ENCODE measurements at regions not wholly inside any gene's neighbourhood (a gene's known extent, or its start where the extent isn't known, plus 50 kb on each side); places are given as distances from the start of the nearest gene placed in this dataset.
"Not testable (repeated sequence)": the region's sequence is repeated elsewhere in the genome, so short reads cannot be mapped to it uniquely, and the experiment has no call there.

DNA sequence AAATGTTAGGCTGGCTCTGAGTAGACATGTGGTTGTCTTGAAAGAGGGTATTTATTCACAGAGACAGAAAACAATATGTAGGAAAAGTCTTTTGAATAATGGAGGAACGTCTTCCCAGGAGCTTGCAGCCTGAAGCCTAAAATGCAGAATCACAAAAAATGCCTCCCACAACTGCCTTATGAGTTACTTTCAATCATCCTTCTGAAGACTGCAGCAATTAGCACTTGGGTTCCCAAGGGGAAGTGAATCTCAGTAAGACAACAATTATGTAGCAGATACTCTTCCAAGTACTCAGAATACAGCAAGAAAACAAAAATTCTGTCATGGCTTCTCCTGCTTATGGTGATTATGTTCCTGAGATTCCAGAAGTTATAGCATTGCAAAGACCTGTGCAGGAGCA lies 166.6 kb upstream of the TBL1X start:
- intact Hi-C loops (cut with DNase I; ENCODE audit: low total_unique reads), result no loop called here
- no peak for DNase-seq
- Histone ChIP-seq H3K27ac (no peak overlapping the region), H3K9me3 (no peaks in the 10 kb centered on the region), H3K4me3 (no peak overlapping the region), H3K4me1 (no peaks in the 10 kb centered on the region), H3K27me3 (replicated peaks in 1 of 7) (peaks cover 0 to 42% (median 3%) of the 10 kb centered on the region in 7 donors), H3K36me3 (no peaks in the 10 kb centered on the region)
- TF ChIP-seq POLR2A (IDR thresholded peaks at IDR 0.05) (no peak), POLR2AphosphoS5 (IDR thresholded peaks at IDR 0.05) (no peak)
- TF ChIP-seq, protein P1, sequence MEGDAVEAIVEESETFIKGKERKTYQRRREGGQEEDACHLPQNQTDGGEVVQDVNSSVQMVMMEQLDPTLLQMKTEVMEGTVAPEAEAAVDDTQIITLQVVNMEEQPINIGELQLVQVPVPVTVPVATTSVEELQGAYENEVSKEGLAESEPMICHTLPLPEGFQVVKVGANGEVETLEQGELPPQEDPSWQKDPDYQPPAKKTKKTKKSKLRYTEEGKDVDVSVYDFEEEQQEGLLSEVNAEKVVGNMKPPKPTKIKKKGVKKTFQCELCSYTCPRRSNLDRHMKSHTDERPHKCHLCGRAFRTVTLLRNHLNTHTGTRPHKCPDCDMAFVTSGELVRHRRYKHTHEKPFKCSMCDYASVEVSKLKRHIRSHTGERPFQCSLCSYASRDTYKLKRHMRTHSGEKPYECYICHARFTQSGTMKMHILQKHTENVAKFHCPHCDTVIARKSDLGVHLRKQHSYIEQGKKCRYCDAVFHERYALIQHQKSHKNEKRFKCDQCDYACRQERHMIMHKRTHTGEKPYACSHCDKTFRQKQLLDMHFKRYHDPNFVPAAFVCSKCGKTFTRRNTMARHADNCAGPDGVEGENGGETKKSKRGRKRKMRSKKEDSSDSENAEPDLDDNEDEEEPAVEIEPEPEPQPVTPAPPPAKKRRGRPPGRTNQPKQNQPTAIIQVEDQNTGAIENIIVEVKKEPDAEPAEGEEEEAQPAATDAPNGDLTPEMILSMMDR (IDR thresholded peaks at IDR 0.05 in 8 of 11, conservative IDR thresholded peaks at IDR 0.05 in 3 of 11), result no peak
- 38 to 78% (median 50%) methylated on average over 1 of the region's 1 CpG for WGBS, 5 donors

GRCh38 chrX:9299681-9300080 lies 165.2 kb upstream of the TBL1X start:
- WGBS, 5 donors, result 48 to 64% (median 55%) methylated on average over 2 to 3 of the region's 3 CpGs
- H3K4me3 ChIP-seq; intact Hi-C loops (cut with DNase I; ENCODE audit: low total_unique reads); H3K4me1 ChIP-seq; H3K9me3 ChIP-seq; DNase-seq; H3K36me3 ChIP-seq; H3K27ac ChIP-seq: not testable (repeated sequence)
- peaks cover 0 to 29% (median 0%) of the 10 kb centered on the region in 7 donors for H3K27me3 ChIP-seq (replicated peaks in 1 of 7)

GRCh38 chrX:9301836-9302235 lies 163.0 kb upstream of the TBL1X start:
- no peak for DNase-seq
- Histone ChIP-seq H3K27me3 (replicated peaks in 1 of 7) (peaks cover 0 to 10% (median 0%) of the 10 kb centered on the region in 7 donors), H3K36me3 (no peaks in the 10 kb centered on the region), H3K9me3 (peaks cover 0 to 6% (median 0%) of the 10 kb centered on the region in 8 donors), H3K4me3 (no peak overlapping the region), H3K4me1 (no peaks in the 10 kb centered on the region), H3K27ac (no peak overlapping the region)
- intact Hi-C loops (cut with DNase I; ENCODE audit: low total_unique reads), result no loop called here
- 57 to 69% (median 64%) methylated on average over 2 of the region's 2 CpGs for WGBS, 5 donors
- TF ChIP-seq POLR2AphosphoS5 (IDR thresholded peaks at IDR 0.05), result no peak
- TF ChIP-seq POLR2A (IDR thresholded peaks at IDR 0.05), result no peak
- TF ChIP-seq, protein P1 (IDR thresholded peaks at IDR 0.05 in 8 of 11, conservative IDR thresholded peaks at IDR 0.05 in 3 of 11), result no peak

GRCh38 chrX:9302381-9302780 lies 162.5 kb upstream of the TBL1X start:
- no peak for DNase-seq
- Histone ChIP-seq H3K27ac (no peak overlapping the region), H3K9me3 (peaks cover 0 to 6% (median 0%) of the 10 kb centered on the region in 8 donors), H3K4me1 (no peaks in the 10 kb centered on the region), H3K36me3 (no peaks in the 10 kb centered on the region), H3K4me3 (no peak overlapping the region), H3K27me3 (replicated peaks in 1 of 7) (peaks cover 0 to 7% (median 0%) of the 10 kb centered on the region in 7 donors)
- WGBS, 5 donors, result 67 to 87% (median 78%) methylated on average over 4 of the region's 4 CpGs
- intact Hi-C loops (cut with DNase I; ENCODE audit: low total_unique reads), result no loop called here
- TF ChIP-seq POLR2AphosphoS5 (IDR thresholded peaks at IDR 0.05), result no peak
- TF ChIP-seq POLR2A (IDR thresholded peaks at IDR 0.05), result no peak
- TF ChIP-seq, protein P1 (IDR thresholded peaks at IDR 0.05 in 8 of 11, conservative IDR thresholded peaks at IDR 0.05 in 3 of 11), result no peak

GRCh38 chrX:9308426-9308825 lies 156.4 kb upstream of the TBL1X start:
- no peak overlapping the region for H3K4me3 ChIP-seq
- H3K4me1 ChIP-seq, result no peaks in the 10 kb centered on the region
- no peaks in the 10 kb centered on the region for H3K36me3 ChIP-seq
- H3K27ac ChIP-seq, result no peak overlapping the region
- no peaks in the 10 kb centered on the region for H3K27me3 ChIP-seq (replicated peaks in 1 of 7)
- WGBS, 5 donors, result 81 to 97% (median 89%) methylated on average over 4 of the region's 4 CpGs
- no peak for DNase-seq
- intact Hi-C loops (cut with DNase I; ENCODE audit: low total_unique reads), result no loop called here
- peaks cover 0 to 4% (median 0%) of the 10 kb centered on the region in 8 donors for H3K9me3 ChIP-seq
- no peak for TF ChIP-seq POLR2A (IDR thresholded peaks at IDR 0.05)
- TF ChIP-seq, protein P1 (IDR thresholded peaks at IDR 0.05 in 8 of 11, conservative IDR thresholded peaks at IDR 0.05 in 3 of 11), result no peak
- no peak for TF ChIP-seq POLR2AphosphoS5 (IDR thresholded peaks at IDR 0.05)
